GM23338 (cell line): ENCODE measurements at regions not wholly inside any gene's neighbourhood (a gene's known extent, or its start where the extent isn't known, plus 50 kb on each side); places are given as distances from the start of the nearest gene placed in this dataset.

Experiments
- CREB1 ChIP-seq: fragments of 250-450 bp; sonication (Bioruptor Pico); IDR thresholded peaks from 2 replicates; pipeline ENCODE4 v1.5.0; 2020; ENCODE audit warnings: low read depth, mild to moderate bottlenecking, moderate library complexity
- EZH2 ChIP-seq: fragments of 200-600 bp; sonication (generic); IDR thresholded peaks from one replicate; pipeline ENCODE4 v1.8.0; 2017; ENCODE audit warnings: antibody characterized with exemption, mild to moderate bottlenecking, low read depth; ENCODE audit not compliant: unreplicated experiment
- EZH2phosphoT487 ChIP-seq: fragments of 200-600 bp; sonication (generic); IDR thresholded peaks from one replicate; pipeline ENCODE4 v1.8.1; 2018; ENCODE audit warnings: antibody characterized with exemption; ENCODE audit not compliant: unreplicated experiment
- POLR2AphosphoS5 ChIP-seq: IDR thresholded peaks from 2 replicates; pipeline ENCODE4 v1.6.1; 2016; ENCODE audit warnings: antibody characterized with exemption, low read depth
- ZNF114 ChIP-seq: fragments of 250-450 bp; sonication (Bioruptor Pico); IDR thresholded peaks from 2 replicates; pipeline ENCODE4 v1.5.0; 2020; ENCODE audit warnings: mild to moderate bottlenecking, moderate library complexity
- TF ChIP-seq, protein P1 (sequence below), 2 experiments: fragments of 200-600 bp in 1 of 2; sonication (generic) in 1 of 2; conservative IDR thresholded peaks; 2 replicates each; pipeline versions ENCODE4 v1.5.1 to v1.6.1; 2016 to 2017; ENCODE audit warnings: antibody characterized with exemption in 2 of 2, low read depth in 2 of 2, mild to moderate bottlenecking in 2 of 2, moderate library complexity in 1 of 2
- TF ChIP-seq, protein P2 (sequence below): IDR thresholded peaks from 2 replicates; pipeline ENCODE4 v1.6.1; 2016; ENCODE audit warnings: antibody characterized with exemption

DNA sequence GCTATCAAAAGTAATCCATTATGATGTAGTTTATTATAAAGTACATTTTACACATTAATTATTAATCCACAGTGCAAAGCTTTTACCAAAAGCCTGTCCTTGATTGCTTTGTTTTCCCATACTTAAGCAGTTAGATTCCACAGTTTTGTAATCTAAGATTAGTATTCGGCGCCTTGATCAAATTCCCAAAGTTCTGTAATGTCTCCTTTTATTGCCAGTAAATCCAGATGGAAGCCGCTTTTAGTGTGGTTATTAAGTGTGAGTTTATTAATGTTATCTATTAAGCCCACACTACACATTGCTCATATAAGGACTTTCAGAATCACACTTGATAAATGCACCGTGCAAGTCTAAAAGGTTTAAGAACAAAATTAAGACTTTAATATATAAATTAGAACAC is 199.2 kb upstream of the PKN2 start:
- TF ChIP-seq, protein P1, sequence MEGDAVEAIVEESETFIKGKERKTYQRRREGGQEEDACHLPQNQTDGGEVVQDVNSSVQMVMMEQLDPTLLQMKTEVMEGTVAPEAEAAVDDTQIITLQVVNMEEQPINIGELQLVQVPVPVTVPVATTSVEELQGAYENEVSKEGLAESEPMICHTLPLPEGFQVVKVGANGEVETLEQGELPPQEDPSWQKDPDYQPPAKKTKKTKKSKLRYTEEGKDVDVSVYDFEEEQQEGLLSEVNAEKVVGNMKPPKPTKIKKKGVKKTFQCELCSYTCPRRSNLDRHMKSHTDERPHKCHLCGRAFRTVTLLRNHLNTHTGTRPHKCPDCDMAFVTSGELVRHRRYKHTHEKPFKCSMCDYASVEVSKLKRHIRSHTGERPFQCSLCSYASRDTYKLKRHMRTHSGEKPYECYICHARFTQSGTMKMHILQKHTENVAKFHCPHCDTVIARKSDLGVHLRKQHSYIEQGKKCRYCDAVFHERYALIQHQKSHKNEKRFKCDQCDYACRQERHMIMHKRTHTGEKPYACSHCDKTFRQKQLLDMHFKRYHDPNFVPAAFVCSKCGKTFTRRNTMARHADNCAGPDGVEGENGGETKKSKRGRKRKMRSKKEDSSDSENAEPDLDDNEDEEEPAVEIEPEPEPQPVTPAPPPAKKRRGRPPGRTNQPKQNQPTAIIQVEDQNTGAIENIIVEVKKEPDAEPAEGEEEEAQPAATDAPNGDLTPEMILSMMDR (conservative IDR thresholded peaks at IDR 0.05; ENCODE audit: low read depth in 2 of 2) = no peak
- TF ChIP-seq POLR2AphosphoS5 = no peak
- TF ChIP-seq EZH2phosphoT487 = no peak
- no peak for TF ChIP-seq EZH2
- TF ChIP-seq, protein P2, sequence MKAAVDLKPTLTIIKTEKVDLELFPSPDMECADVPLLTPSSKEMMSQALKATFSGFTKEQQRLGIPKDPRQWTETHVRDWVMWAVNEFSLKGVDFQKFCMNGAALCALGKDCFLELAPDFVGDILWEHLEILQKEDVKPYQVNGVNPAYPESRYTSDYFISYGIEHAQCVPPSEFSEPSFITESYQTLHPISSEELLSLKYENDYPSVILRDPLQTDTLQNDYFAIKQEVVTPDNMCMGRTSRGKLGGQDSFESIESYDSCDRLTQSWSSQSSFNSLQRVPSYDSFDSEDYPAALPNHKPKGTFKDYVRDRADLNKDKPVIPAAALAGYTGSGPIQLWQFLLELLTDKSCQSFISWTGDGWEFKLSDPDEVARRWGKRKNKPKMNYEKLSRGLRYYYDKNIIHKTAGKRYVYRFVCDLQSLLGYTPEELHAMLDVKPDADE = no peak
- TF ChIP-seq CREB1 (CRISPR knock-in tag) = no peak
- TF ChIP-seq ZNF114 (CRISPR knock-in tag) = no peak
